HEK293 (cell line): ENCODE measurements at regions not wholly inside any gene's neighbourhood (a gene's known extent, or its start where the extent isn't known, plus 50 kb on each side); places are given as distances from the start of the nearest gene placed in this dataset.

Source experiments
- BCL11B ChIP-seq: fragments of 450-650 bp; formaldehyde crosslinking; IDR thresholded peaks from 2 replicates; pipeline ENCODE4 v1.5.1; 2016; ENCODE audit warnings: low read depth, missing biosample characterization, missing genetic modification characterization
- BCL6B ChIP-seq: fragments of 450-650 bp; formaldehyde crosslinking; IDR thresholded peaks from 2 replicates; pipeline ENCODE4 v1.5.1; 2017; ENCODE audit warnings: missing biosample characterization, missing genetic modification characterization
- GLI2 ChIP-seq: fragments of 450-650 bp; formaldehyde crosslinking; IDR thresholded peaks from 2 replicates; pipeline ENCODE4; 2017; ENCODE audit warnings: missing biosample characterization, missing genetic modification characterization, low read depth, borderline replicate concordance
- HIC1 ChIP-seq: fragments of 450-650 bp; formaldehyde crosslinking; IDR thresholded peaks from 2 replicates; pipeline ENCODE4 v1.5.1; 2016; ENCODE audit warnings: missing biosample characterization, missing genetic modification characterization
- ZBTB11 ChIP-seq: fragments of 450-650 bp; formaldehyde crosslinking; conservative IDR thresholded peaks from 2 replicates; pipeline ENCODE4 v1.5.1; 2016; ENCODE audit warnings: low read depth, missing biosample characterization, missing genetic modification characterization
- ZBTB26 ChIP-seq: fragments of 450-650 bp; formaldehyde crosslinking; optimal IDR thresholded peaks from 2 replicates; pipeline ENCODE3; 2016; ENCODE audit warnings: missing biosample characterization, mild to moderate bottlenecking, missing genetic modification characterization
- ZFP41 ChIP-seq: fragments of 450-650 bp; formaldehyde crosslinking; IDR thresholded peaks from 2 replicates; pipeline ENCODE4 v1.5.1; 2016; ENCODE audit warnings: missing biosample characterization, missing genetic modification characterization, borderline replicate concordance
- ZNF10 ChIP-seq: fragments of 450-650 bp; formaldehyde crosslinking; IDR thresholded peaks from 2 replicates; pipeline ENCODE4 v1.5.1; 2017; ENCODE audit warnings: missing biosample characterization, missing genetic modification characterization
- ZNF112 ChIP-seq: fragments of 450-650 bp; formaldehyde crosslinking; IDR thresholded peaks from 2 replicates; pipeline ENCODE4 v1.5.0; 2017; ENCODE audit warnings: missing biosample characterization, missing genetic modification characterization
- ZNF148 ChIP-seq: fragments of 450-650 bp; formaldehyde crosslinking; IDR thresholded peaks from 2 replicates; pipeline ENCODE4 v1.5.0; 2017; ENCODE audit warnings: missing biosample characterization, missing genetic modification characterization, borderline replicate concordance
- ZNF184 ChIP-seq: fragments of 450-650 bp; IDR thresholded peaks from 2 replicates; pipeline ENCODE4 v1.5.1; 2018; ENCODE audit warnings: missing biosample characterization, mild to moderate bottlenecking, missing genetic modification characterization
- ZNF23 ChIP-seq: fragments of 450-650 bp; formaldehyde crosslinking; IDR thresholded peaks from 2 replicates; pipeline ENCODE4 v1.5.1; 2016; ENCODE audit warnings: missing biosample characterization, missing genetic modification characterization, borderline replicate concordance
- ZNF248 ChIP-seq: fragments of 450-650 bp; formaldehyde crosslinking; IDR thresholded peaks from 2 replicates; pipeline ENCODE4 v1.5.1; 2017; ENCODE audit warnings: missing biosample characterization, missing genetic modification characterization
- ZNF423 ChIP-seq: fragments of 450-650 bp; formaldehyde crosslinking; IDR thresholded peaks from 2 replicates; pipeline ENCODE4 v1.5.1; 2016; ENCODE audit warnings: missing biosample characterization, missing genetic modification characterization
- ZNF488 ChIP-seq: fragments of 450-650 bp; formaldehyde crosslinking; IDR thresholded peaks from 2 replicates; pipeline ENCODE4 v1.5.1; 2016; ENCODE audit warnings: missing biosample characterization, missing genetic modification characterization
- ZNF549 ChIP-seq: fragments of 450-650 bp; IDR thresholded peaks from 2 replicates; pipeline ENCODE4 v1.5.1; 2018; ENCODE audit warnings: missing biosample characterization, missing genetic modification characterization, mild to moderate bottlenecking, inconsistent platforms, moderate library complexity
- ZNF558 ChIP-seq: fragments of 450-650 bp; formaldehyde crosslinking; IDR thresholded peaks from 2 replicates; pipeline ENCODE4 v1.5.1; 2016; ENCODE audit warnings: missing biosample characterization, missing genetic modification characterization
- ZNF621 ChIP-seq: fragments of 450-650 bp; formaldehyde crosslinking; IDR thresholded peaks from 2 replicates; pipeline ENCODE4 v1.5.1; 2017; ENCODE audit warnings: missing biosample characterization, missing genetic modification characterization
- ZNF639 ChIP-seq: fragments of 450-650 bp; formaldehyde crosslinking; IDR thresholded peaks from 2 replicates; pipeline ENCODE4 v1.5.1; 2016; ENCODE audit warnings: missing biosample characterization, missing genetic modification characterization
- ZNF664 ChIP-seq: fragments of 450-650 bp; formaldehyde crosslinking; IDR thresholded peaks from 2 replicates; pipeline ENCODE4 v1.5.1; 2016; ENCODE audit warnings: missing biosample characterization, missing genetic modification characterization
- ZNF677 ChIP-seq: fragments of 450-650 bp; IDR thresholded peaks from 2 replicates; pipeline ENCODE4 v1.5.0; 2018; ENCODE audit warnings: missing biosample characterization, mild to moderate bottlenecking, missing genetic modification characterization, moderate library complexity
- ZNF704 ChIP-seq: fragments of 450-650 bp; formaldehyde crosslinking; IDR thresholded peaks from 2 replicates; pipeline ENCODE4 v1.5.1; 2016; ENCODE audit warnings: missing biosample characterization, missing genetic modification characterization
- ZNF747 ChIP-seq: fragments of 450-650 bp; formaldehyde crosslinking; IDR thresholded peaks from 2 replicates; pipeline ENCODE4 v1.5.1; 2016; ENCODE audit warnings: missing biosample characterization, missing genetic modification characterization
- ZNF792 ChIP-seq: fragments of 450-650 bp; formaldehyde crosslinking; IDR thresholded peaks from 2 replicates; pipeline ENCODE4 v1.5.1; 2016; ENCODE audit warnings: missing biosample characterization, missing genetic modification characterization
- ZNF843 ChIP-seq: fragments of 450-650 bp; formaldehyde crosslinking; IDR thresholded peaks from 2 replicates; pipeline ENCODE4 v1.5.1; 2016; ENCODE audit warnings: missing biosample characterization, missing genetic modification characterization

GRCh38 chrX:54639346-54640102 lies 109.5 kb downstream of the GNL3L start (continued):
- TF ChIP-seq ZNF621 (tag by site-specific recombination) (no peak), ZNF664 (no peak), ZNF558 (no peak), ZNF549 (no peak), ZNF23 (tag by site-specific recombination) (no peak), ZNF112 (no peak), ZNF747 (no peak), ZNF639 (tag by site-specific recombination) (no peak), ZNF148 (no peak), ZNF423 (peak; percentile 15; the same call in 1 of the 2 replicates), ZNF843 (tag by site-specific recombination) (peak; percentile 54; the same call in 1 of the 2 replicates), ZBTB11 (tag by site-specific recombination) (no peak; the same call in 1 of the 2 replicates), HIC1 (no peak), ZNF488 (tag by site-specific recombination) (no peak), ZNF792 (tag by site-specific recombination) (no peak), ZNF248 (tag by site-specific recombination) (no peak), BCL6B (no peak), ZNF184 (tag by site-specific recombination) (no peak), ZNF704 (no peak), GLI2 (tag by site-specific recombination) (no peak), ZNF677 (tag by site-specific recombination) (no peak), ZNF10 (tag by site-specific recombination) (no peak), ZFP41 (tag by site-specific recombination) (no peak), BCL11B (tag by site-specific recombination) (no peak), ZBTB26 (peak; percentile 23)
